IPS-18a (cell line): ENCODE measurements at regions not wholly inside any gene's neighbourhood (a gene's known extent, or its start where the extent isn't known, plus 50 kb on each side); places are given as distances from the start of the nearest gene placed in this dataset.

Experiments used
- H3K27ac ChIP-seq: one replicate; pipeline ENCODE4 v1.5.1; 2013; ENCODE audit warnings: low read length
- H3K27me3 ChIP-seq: one replicate; pipeline ENCODE4 v1.6.1; 2013; ENCODE audit warnings: mild to moderate bottlenecking, low read length; ENCODE audit not compliant: control insufficient read depth, insufficient read depth
- H3K36me3 ChIP-seq: one replicate; pipeline ENCODE4 v1.6.1; 2013; ENCODE audit warnings: low read depth, low read length; ENCODE audit not compliant: control insufficient read depth
- H3K4me1 ChIP-seq: one replicate; pipeline ENCODE4 v1.6.1; 2013; ENCODE audit warnings: low read depth, low read length; ENCODE audit not compliant: control insufficient read depth
- H3K4me3 ChIP-seq: one replicate; pipeline ENCODE4 v1.5.1; 2013; ENCODE audit warnings: low read length
- H3K9ac ChIP-seq: one replicate; pipeline ENCODE4 v1.6.1; 2013; ENCODE audit warnings: mild to moderate bottlenecking, low read length, moderate library complexity
- H3K9me3 ChIP-seq: one replicate; pipeline ENCODE4 v1.6.1; 2013; ENCODE audit warnings: low read depth, low read length; ENCODE audit not compliant: control insufficient read depth

DNA sequence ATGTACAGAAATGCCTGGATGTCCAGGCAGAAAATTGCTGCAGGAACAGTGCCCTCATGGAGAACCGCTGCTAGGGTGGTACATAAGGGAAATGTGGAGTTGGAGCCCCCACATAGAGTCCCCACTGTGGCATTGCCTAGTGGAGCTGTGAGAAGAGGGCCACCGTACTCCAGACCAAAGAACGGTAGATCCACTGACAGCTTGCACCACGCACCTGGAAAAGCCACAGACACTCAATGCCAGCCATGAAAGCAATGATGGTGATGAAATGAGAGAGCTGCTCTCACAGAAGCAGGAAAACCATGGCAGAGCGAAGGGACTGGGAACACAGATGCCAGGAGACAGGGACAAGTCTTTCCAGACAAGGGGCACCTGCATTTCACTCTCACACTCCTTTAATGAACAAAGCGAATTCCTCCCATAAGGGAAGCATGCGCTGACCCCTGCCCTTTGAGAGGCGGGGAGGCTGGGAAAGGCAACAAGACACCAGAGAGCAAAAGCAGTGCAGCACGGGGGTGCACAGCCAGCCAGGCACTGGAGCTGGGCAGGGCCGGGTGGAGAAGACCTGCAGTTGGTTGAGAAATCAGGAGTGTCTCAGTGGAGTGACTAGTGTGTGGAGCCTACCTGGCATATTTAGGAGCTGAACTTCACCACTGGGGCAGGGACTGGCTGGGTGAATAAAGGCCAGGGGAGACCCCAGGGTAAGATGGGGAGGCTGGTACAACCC is 1025.2 kb downstream of the TBC1D22A start:
- Histone ChIP-seq H3K36me3 (no peaks in the 10 kb centered on the region), H3K27me3 (no peaks in the 10 kb centered on the region), H3K9ac (no peak overlapping the region), H3K27ac (no peak overlapping the region), H3K9me3 (no peaks in the 10 kb centered on the region), H3K4me1 (no peaks in the 10 kb centered on the region), H3K4me3 (no peak overlapping the region)

DNA sequence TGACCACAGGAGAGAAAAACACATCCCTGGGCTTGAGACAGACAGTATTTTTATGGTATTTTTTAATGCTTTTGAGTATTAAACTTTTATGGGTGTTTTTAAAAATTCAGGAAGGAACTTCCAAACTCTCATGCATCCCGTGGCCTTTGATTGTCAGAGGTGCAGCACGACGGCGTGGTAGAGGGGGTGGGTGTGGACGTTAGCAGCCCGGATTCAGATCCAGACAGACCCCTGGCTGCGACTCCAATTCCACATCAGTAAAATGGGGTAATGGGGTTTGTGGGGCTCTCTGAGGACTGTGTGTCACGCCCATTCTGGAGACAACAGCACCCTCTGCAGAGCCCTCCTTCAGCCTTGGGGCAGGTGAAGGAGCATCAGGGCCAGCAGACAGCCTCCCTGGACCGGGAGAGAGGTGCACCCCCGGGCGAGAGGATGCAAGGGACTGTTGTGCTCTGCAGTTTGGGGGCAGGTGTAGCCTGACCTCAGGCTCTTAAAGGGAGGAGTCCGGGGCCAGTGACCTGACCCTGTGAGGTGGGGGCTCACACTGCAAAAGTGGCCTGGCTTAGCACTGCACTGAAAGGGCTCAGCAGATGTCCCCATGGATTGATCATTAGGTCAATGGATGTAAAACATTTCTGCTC is 1024.3 kb downstream of the TBC1D22A start:
- Histone ChIP-seq H3K27ac (no peak overlapping the region), H3K4me1 (no peaks in the 10 kb centered on the region), H3K9me3 (no peaks in the 10 kb centered on the region), H3K27me3 (no peaks in the 10 kb centered on the region), H3K9ac (no peak overlapping the region), H3K4me3 (no peak overlapping the region), H3K36me3 (no peaks in the 10 kb centered on the region)

GRCh38 chr22:47784991-47785390 is 1022.5 kb downstream of the TBC1D22A start:
- no peaks in the 10 kb centered on the region for H3K9me3 ChIP-seq
- H3K4me3 ChIP-seq: no peak overlapping the region
- no peaks in the 10 kb centered on the region for H3K4me1 ChIP-seq
- no peak overlapping the region for H3K9ac ChIP-seq
- no peaks in the 10 kb centered on the region for H3K27me3 ChIP-seq
- H3K27ac ChIP-seq: no peak overlapping the region
- no peaks in the 10 kb centered on the region for H3K36me3 ChIP-seq

- Histone ChIP-seq H3K9ac (no peak overlapping the region), H3K27me3 (no peaks in the 10 kb centered on the region), H3K4me3 (no peak overlapping the region), H3K36me3 (no peaks in the 10 kb centered on the region), H3K27ac (no peak overlapping the region), H3K4me1 (no peaks in the 10 kb centered on the region), H3K9me3 (no peaks in the 10 kb centered on the region)
Measured at GRCh38 chr22:47784367-47784983, 1022.0 kb downstream of the TBC1D22A start.

GRCh38 chr22:47783433-47784366 is 1021.2 kb downstream of the TBC1D22A start:
- no peaks in the 10 kb centered on the region for H3K36me3 ChIP-seq
- H3K27ac ChIP-seq: no peak overlapping the region
- H3K9me3 ChIP-seq: no peaks in the 10 kb centered on the region
- no peak overlapping the region for H3K4me3 ChIP-seq
- H3K27me3 ChIP-seq: no peaks in the 10 kb centered on the region
- H3K9ac ChIP-seq: no peak overlapping the region
- no peaks in the 10 kb centered on the region for H3K4me1 ChIP-seq

- Histone ChIP-seq H3K36me3 (no peaks in the 10 kb centered on the region), H3K9me3 (no peaks in the 10 kb centered on the region), H3K9ac (no peak overlapping the region), H3K4me1 (no peaks in the 10 kb centered on the region), H3K4me3 (no peak overlapping the region), H3K27me3 (no peaks in the 10 kb centered on the region), H3K27ac (no peak overlapping the region)
Measured at GRCh38 chr22:47782328-47783075, 1020.1 kb downstream of the TBC1D22A start.

GRCh38 chr22:47781427-47782111 is 1019.1 kb downstream of the TBC1D22A start:
- H3K27me3 ChIP-seq: no peaks in the 10 kb centered on the region
- H3K27ac ChIP-seq: no peak overlapping the region
- H3K4me3 ChIP-seq: no peak overlapping the region
- no peaks in the 10 kb centered on the region for H3K4me1 ChIP-seq
- H3K9ac ChIP-seq: no peak overlapping the region
- no peaks in the 10 kb centered on the region for H3K9me3 ChIP-seq
- no peaks in the 10 kb centered on the region for H3K36me3 ChIP-seq

DNA sequence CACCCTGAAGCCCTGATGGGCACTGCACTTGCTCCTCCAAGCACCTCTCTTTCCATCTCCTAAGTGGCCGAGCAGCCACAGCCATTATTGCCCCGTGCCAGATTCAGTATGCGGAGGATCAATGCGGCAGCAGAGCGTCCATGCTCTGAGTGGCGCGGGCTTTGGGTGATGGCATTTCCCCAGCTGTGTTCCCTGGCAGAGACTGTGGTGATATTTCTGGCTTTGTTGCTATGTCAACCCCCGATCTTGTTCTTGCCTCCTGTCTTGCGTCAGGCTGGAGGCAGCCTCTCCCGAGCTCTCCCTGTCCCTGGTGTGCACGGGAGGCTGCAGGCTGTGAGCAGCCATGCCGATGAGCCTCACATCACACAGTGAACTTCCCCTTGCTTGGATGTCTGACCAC is 1018.6 kb downstream of the TBC1D22A start:
- no peak overlapping the region for H3K4me3 ChIP-seq

GRCh38 chr22:47780281-47780875 is 1017.9 kb downstream of the TBC1D22A start:
- Histone ChIP-seq H3K4me3 (no peak overlapping the region), H3K27me3 (no peaks in the 10 kb centered on the region), H3K27ac (no peak overlapping the region), H3K36me3 (no peaks in the 10 kb centered on the region), H3K9ac (no peak overlapping the region), H3K9me3 (no peaks in the 10 kb centered on the region), H3K4me1 (peaks cover 5% of the 10 kb centered on the region)

More for the DNA sequence above, 1018.6 kb downstream of the TBC1D22A start:
- H3K9me3 ChIP-seq: no peaks in the 10 kb centered on the region
- no peak overlapping the region for H3K9ac ChIP-seq
- no peaks in the 10 kb centered on the region for H3K36me3 ChIP-seq
- no peak overlapping the region for H3K27ac ChIP-seq
- H3K27me3 ChIP-seq: no peaks in the 10 kb centered on the region
- H3K4me1 ChIP-seq: peaks cover 1% of the 10 kb centered on the region

DNA sequence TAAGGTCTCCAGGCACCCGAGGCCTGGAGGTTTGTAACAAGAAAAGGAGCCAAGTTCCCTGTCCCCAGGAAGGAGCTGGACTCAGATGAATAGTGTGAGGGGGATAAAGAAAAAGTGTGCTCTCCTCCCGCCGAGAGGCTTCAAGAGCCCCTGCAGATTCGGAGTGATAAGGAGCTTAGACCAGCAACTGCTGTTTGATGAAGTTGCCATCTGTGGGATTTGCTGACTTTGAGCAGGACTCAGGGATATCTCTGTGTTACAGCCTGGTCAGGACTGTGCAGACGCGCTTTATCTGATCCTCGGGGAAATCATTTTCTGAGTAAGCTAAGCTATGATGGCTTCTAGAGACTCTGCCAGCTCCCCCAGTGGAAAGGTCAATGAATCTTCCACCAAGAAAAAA is 1017.0 kb downstream of the TBC1D22A start:
- Histone ChIP-seq H3K9me3 (no peaks in the 10 kb centered on the region), H3K27me3 (no peaks in the 10 kb centered on the region), H3K4me3 (no peak overlapping the region), H3K4me1 (peaks cover 5% of the 10 kb centered on the region), H3K9ac (no peak overlapping the region), H3K36me3 (no peaks in the 10 kb centered on the region), H3K27ac (no peak overlapping the region)
